HCT116 (cell line): ENCODE measurements at regions not wholly inside any gene's neighbourhood (a gene's known extent, or its start where the extent isn't known, plus 50 kb on each side); places are given as distances from the start of the nearest gene placed in this dataset.

ENCODE experiments used
- ATAC-seq: fragments of 200-7000 bp; cut with Tn5 transposase; 2 replicates; pipeline ENCODE4 v1.9.1; 2020; ENCODE audit warnings: mild to moderate bottlenecking, moderate library complexity
- BruUV-seq: library from RNA; stranded (reverse); fragments of 400-500 nt; replicated peaks from 2 replicates; lab custom pipeline; 2021; lab: Mats Ljungman, UMichigan
- CTCF ChIA-PET: fragments of 300-600 bp; sonication (Branson Sonifier 250); formaldehyde crosslinking; loops from one replicate; lab custom pipeline; 2021; ENCODE audit warnings: antibody characterized with exemption; lab: Charles Lee
- POLR2A ChIA-PET: fragments of 300-600, 350-600 bp; sonication (Branson Sonifier 250); formaldehyde crosslinking; loops from one replicate; lab custom pipeline; 2021; ENCODE audit warnings: antibody characterized with exemption; lab: Charles Lee
- RAD21 ChIA-PET, 2 experiments: fragments of 300-600 bp; sonication (Branson Sonifier 250); formaldehyde crosslinking; loops; one replicate each; lab custom pipeline; 2023; ENCODE audit warnings: low total read pairs in 2 of 2; ENCODE audit not compliant: uncharacterized antibody in 2 of 2, unreplicated experiment in 2 of 2, low non-redundant PET in 1 of 2; lab: Charles Lee
- DNase-seq: peaks from one replicate; pipeline ENCODE4 v3.0.0-alpha.2; 2010; ENCODE audit warnings: low read depth, low spot score
- H2AFZ ChIP-seq: fragments of 200-600 bp; shearing (Covaris generic), sonication (generic); 2 replicates; pipeline ENCODE4 v1.6.1; 2017; ENCODE audit warnings: low read depth, mixed run types, mixed read lengths, antibody characterized with exemption, low read length; ENCODE audit not compliant: poor library complexity, severe bottlenecking
- H3K27ac ChIP-seq: 2 replicates; pipeline ENCODE4 v1.5.1; 2012; ENCODE audit warnings: low read depth, low read length
- H3K27me3 ChIP-seq: fragments of 200-600 bp; sonication (generic); 2 replicates; pipeline ENCODE4 v1.6.1; 2016; ENCODE audit warnings: mixed run types, low read length, mixed read lengths; ENCODE audit not compliant: insufficient read depth
- H3K36me3 ChIP-seq, 2 experiments: fragments of 200-500 bp in 1 of 2; fragments of 200-600 bp in 1 of 2; sonication (Bioruptor generic) in 1 of 2; sonication (generic) in 1 of 2; 2 replicates each; pipeline versions ENCODE4 v1.5.1 to v1.6.1; 2014 to 2016; ENCODE audit warnings: low read length in 2 of 2, inconsistent platforms in 1 of 2, mixed read lengths in 1 of 2, mixed run types in 1 of 2; ENCODE audit not compliant: insufficient read depth in 2 of 2, control insufficient read depth in 1 of 2
- H3K4me1 ChIP-seq, 2 experiments: fragments of 200-600 bp in 1 of 2; sonication (generic) in 1 of 2; 2 replicates each; pipeline versions ENCODE4 v1.5.1 to v1.6.1; 2012 to 2017; ENCODE audit warnings: low read length in 2 of 2, inconsistent platforms in 1 of 2, mild to moderate bottlenecking in 1 of 2, mixed read lengths in 1 of 2, mixed run types in 1 of 2, moderate library complexity in 1 of 2; ENCODE audit not compliant: insufficient read depth in 2 of 2, control insufficient read depth in 1 of 2
- H3K4me2 ChIP-seq: fragments of 200-600 bp; sonication (generic); 2 replicates; pipeline ENCODE4 v1.6.1; 2017; ENCODE audit warnings: mixed run types, low read length, mixed read lengths
- H3K4me3 ChIP-seq, 2 experiments: fragments of 200-600 bp in 1 of 2; sonication (generic) in 1 of 2; replicated peaks in 1 of 2; 2 replicates each; pipeline ENCODE4 v1.5.1; 2011 to 2016; ENCODE audit warnings: low read length in 2 of 2, control low read depth in 1 of 2, low read depth in 1 of 2, mild to moderate bottlenecking in 1 of 2, mixed read lengths in 1 of 2, mixed run types in 1 of 2
- H3K79me2 ChIP-seq: fragments of 200-600 bp; sonication (generic); 2 replicates; pipeline ENCODE4 v1.6.1; 2017; ENCODE audit warnings: mild to moderate bottlenecking, mixed run types, low read length, moderate library complexity, mixed read lengths; ENCODE audit not compliant: insufficient read depth
- H3K9ac ChIP-seq: fragments of 200-600 bp; sonication (generic); 2 replicates; pipeline ENCODE4 v1.6.1; 2016; ENCODE audit warnings: low read length, mixed read lengths
- H3K9me2 ChIP-seq: fragments of 200-600 bp; sonication (generic), shearing (Covaris generic); 2 replicates; pipeline ENCODE4 v1.6.1; 2017; ENCODE audit warnings: mixed run types, mild to moderate bottlenecking, moderate library complexity; ENCODE audit not compliant: insufficient read depth
- H3K9me3 ChIP-seq, 2 experiments: fragments of 200-500 bp in 1 of 2; fragments of 200-600 bp in 1 of 2; sonication (Bioruptor generic) in 1 of 2; sonication (generic) in 1 of 2; 2 replicates each; pipeline ENCODE4 v1.6.1; 2014 to 2017; ENCODE audit warnings: low read length in 2 of 2, mixed read lengths in 2 of 2, inconsistent platforms in 1 of 2, low read depth in 1 of 2, mild to moderate bottlenecking in 1 of 2, mixed run types in 1 of 2, moderate library complexity in 1 of 2; ENCODE audit not compliant: control insufficient read depth in 1 of 2, insufficient read depth in 1 of 2
- H4K20me1 ChIP-seq: fragments of 200-600 bp; sonication (generic), shearing (Covaris generic); 2 replicates; pipeline ENCODE4 v1.6.1; 2017; ENCODE audit warnings: mixed run types, mild to moderate bottlenecking, moderate library complexity; ENCODE audit not compliant: insufficient read depth
- CEBPB ChIP-seq: IDR thresholded peaks from 2 replicates; pipeline ENCODE4 v1.6.1; 2012; ENCODE audit warnings: low read depth
- EGR1 ChIP-seq: IDR thresholded peaks from 2 replicates; pipeline ENCODE4 v1.6.1; 2012; ENCODE audit warnings: low read depth
- EZH2phosphoT487 ChIP-seq: fragments of 200-600 bp; IDR thresholded peaks from 2 replicates; pipeline ENCODE4 v1.6.1; 2018; ENCODE audit warnings: antibody characterized with exemption, borderline replicate concordance
- FOSL1 ChIP-seq: IDR thresholded peaks from 2 replicates; pipeline ENCODE4 v1.6.1; 2012; ENCODE audit warnings: low read depth
- SIN3A ChIP-seq: IDR thresholded peaks from 2 replicates; pipeline ENCODE4 v1.6.1; 2012; ENCODE audit warnings: low read depth
- SRF ChIP-seq: IDR thresholded peaks from 2 replicates; pipeline ENCODE4 v1.6.1; 2012; ENCODE audit warnings: low read depth
- YY1 ChIP-seq: IDR thresholded peaks from 2 replicates; pipeline ENCODE4 v1.6.1; 2011; ENCODE audit warnings: low read length, low read depth, moderate library complexity, mild to moderate bottlenecking; ENCODE audit not compliant: insufficient replicate concordance; ENCODE audit errors: extremely low read depth
- intact Hi-C: fragments of 100-400 bp; cut with micrococcal nuclease; formaldehyde crosslinking; loops from 2 replicates; pipeline ENCODE4 v1.10.0; 2022
- TF ChIP-seq, protein P1 (sequence below): IDR thresholded peaks from 2 replicates; pipeline ENCODE4 v1.6.1; 2012
- TF ChIP-seq, protein P2 (sequence below): IDR thresholded peaks from 2 replicates; pipeline ENCODE4 v1.6.1; 2012
- TF ChIP-seq, protein P3 (sequence below), 3 experiments: fragments of 200-600 bp in 1 of 3; sonication (generic) in 1 of 3; IDR thresholded peaks in 2 of 3; conservative IDR thresholded peaks in 1 of 3; 2 replicates each; pipeline ENCODE4 v1.5.1; 2012 to 2017; ENCODE audit warnings: low read depth in 2 of 3, low read length in 2 of 3, antibody characterized with exemption in 1 of 3, borderline replicate concordance in 1 of 3, control low read depth in 1 of 3, mild to moderate bottlenecking in 1 of 3, mixed read lengths in 1 of 3, mixed run types in 1 of 3, moderate library complexity in 1 of 3; ENCODE audit not compliant: insufficient read depth in 1 of 3

DNA sequence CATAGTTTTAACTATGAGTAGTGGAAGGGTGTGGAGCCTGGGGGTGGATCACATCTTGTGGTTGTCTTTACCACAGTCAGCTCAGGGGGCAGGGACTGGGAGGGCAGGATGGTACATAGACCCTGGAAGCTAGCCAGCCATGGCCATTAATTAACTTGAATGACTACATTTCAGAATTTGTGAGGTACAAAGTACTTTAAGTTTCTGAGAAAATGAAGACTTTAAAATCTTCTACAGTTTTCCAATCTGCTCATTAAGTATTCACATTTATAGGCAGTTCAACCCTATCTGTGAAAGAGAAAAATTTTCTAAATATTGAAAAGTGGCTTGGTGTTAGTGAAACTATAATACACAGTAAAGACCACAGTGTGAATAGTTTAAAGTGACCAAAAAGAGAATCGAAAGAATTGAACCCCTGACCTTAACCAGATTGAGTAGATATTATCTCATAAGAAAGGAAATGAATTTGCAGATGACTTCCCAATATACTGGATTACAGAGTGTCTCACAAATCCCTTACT, 234.2 kb upstream of the MEF2C start:
- ATAC-seq (no peak), DNase-seq (no peak)
- ChIA-PET POLR2A (no interaction called here), RAD21 (no interaction called here), CTCF (no interaction called here)
- no peak overlapping the region for H3K4me3 ChIP-seq
- H3K27me3 ChIP-seq = no peaks in the 10 kb centered on the region
- intact Hi-C loops = no loop called here
- H3K4me2 ChIP-seq = no peak overlapping the region
- no peak overlapping the region for H3K9ac ChIP-seq
- H3K27ac ChIP-seq = no peak overlapping the region
- H3K79me2 ChIP-seq = no peaks in the 10 kb centered on the region
- TF ChIP-seq EGR1 (no peak), FOSL1 (no peak), SIN3A (no peak), CEBPB (no peak), SRF (no peak), EZH2phosphoT487 (no peak), YY1 (no peak)
- TF ChIP-seq, protein P1, sequence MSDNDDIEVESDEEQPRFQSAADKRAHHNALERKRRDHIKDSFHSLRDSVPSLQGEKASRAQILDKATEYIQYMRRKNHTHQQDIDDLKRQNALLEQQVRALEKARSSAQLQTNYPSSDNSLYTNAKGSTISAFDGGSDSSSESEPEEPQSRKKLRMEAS = no peak
- TF ChIP-seq, protein P2, sequence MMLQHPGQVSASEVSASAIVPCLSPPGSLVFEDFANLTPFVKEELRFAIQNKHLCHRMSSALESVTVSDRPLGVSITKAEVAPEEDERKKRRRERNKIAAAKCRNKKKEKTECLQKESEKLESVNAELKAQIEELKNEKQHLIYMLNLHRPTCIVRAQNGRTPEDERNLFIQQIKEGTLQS = no peak
- TF ChIP-seq, protein P3, sequence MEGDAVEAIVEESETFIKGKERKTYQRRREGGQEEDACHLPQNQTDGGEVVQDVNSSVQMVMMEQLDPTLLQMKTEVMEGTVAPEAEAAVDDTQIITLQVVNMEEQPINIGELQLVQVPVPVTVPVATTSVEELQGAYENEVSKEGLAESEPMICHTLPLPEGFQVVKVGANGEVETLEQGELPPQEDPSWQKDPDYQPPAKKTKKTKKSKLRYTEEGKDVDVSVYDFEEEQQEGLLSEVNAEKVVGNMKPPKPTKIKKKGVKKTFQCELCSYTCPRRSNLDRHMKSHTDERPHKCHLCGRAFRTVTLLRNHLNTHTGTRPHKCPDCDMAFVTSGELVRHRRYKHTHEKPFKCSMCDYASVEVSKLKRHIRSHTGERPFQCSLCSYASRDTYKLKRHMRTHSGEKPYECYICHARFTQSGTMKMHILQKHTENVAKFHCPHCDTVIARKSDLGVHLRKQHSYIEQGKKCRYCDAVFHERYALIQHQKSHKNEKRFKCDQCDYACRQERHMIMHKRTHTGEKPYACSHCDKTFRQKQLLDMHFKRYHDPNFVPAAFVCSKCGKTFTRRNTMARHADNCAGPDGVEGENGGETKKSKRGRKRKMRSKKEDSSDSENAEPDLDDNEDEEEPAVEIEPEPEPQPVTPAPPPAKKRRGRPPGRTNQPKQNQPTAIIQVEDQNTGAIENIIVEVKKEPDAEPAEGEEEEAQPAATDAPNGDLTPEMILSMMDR (IDR thresholded peaks at IDR 0.05 in 2 of 3, conservative IDR thresholded peaks at IDR 0.05 in 1 of 3; ENCODE audit: borderline replicate concordance in 1 of 3, insufficient read depth in 1 of 3, low read depth in 2 of 3, low read length in 2 of 3) = no peak
- H3K4me1 ChIP-seq = no peaks in the 10 kb centered on the region
- BruUV-seq = no TSS peak
- H4K20me1 ChIP-seq = no peaks in the 10 kb centered on the region
- no peak overlapping the region for H2AFZ ChIP-seq
- H3K9me2 ChIP-seq = no peaks in the 10 kb centered on the region
- no peaks in the 10 kb centered on the region for H3K36me3 ChIP-seq
- no peaks in the 10 kb centered on the region for H3K9me3 ChIP-seq
